ENCODE measurements at regions not wholly inside any gene's neighbourhood (a gene's known extent, or its start where the extent isn't known, plus 50 kb on each side); places are given as distances from the start of the nearest gene placed in this dataset.
"Not testable (repeated sequence)": the region's sequence is repeated elsewhere in the genome, so short reads cannot be mapped to it uniquely, and the experiment has no call there.

- DNase-seq: no peak
Observed at GRCh38 chr10:33643042-33643441, 308.6 kb upstream of the NRP1 start.

DNA sequence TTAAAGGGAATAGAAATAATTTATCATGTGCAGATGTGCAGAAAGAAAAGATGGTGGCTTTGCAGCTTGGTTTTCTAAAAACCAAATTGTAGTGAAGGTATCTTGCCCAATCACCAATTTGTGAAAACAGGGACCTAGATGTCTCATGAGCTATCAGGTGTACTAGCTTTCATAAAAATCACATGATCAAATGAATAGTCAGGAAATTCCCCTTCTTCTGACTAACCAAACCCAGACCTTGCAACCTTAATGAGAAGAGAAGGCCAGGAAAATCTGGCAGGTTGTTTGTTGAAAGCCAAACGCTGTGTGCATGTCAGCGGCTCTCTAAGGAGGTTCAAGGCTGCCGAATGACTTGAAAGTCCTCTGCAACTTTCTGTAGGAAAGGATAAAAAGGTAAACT, 304.4 kb upstream of the NRP1 start:
- no peak for DNase-seq

DNA sequence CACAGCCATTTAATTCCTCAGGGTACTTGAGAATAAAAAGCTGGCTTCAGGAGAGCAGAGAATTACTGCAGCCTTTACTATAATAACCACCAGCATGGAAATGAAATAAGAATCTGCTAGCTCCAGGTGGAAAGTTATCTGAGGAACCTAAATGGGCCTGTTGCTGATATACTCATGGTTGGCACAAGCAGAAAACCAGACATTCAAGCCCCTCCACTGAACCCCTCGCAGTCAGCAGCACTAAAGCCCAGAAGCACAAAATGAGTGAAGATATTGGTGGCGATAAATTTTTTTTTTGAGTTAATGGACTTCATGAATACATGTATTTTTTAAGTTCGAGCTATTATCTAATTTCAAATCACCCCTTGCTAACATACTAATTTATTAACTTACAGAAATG, 303.9 kb upstream of the NRP1 start:
- DNase-seq: no peak

GRCh38 chr10:33635967-33636515, 301.6 kb upstream of the NRP1 start:
- no peak for DNase-seq

DNA sequence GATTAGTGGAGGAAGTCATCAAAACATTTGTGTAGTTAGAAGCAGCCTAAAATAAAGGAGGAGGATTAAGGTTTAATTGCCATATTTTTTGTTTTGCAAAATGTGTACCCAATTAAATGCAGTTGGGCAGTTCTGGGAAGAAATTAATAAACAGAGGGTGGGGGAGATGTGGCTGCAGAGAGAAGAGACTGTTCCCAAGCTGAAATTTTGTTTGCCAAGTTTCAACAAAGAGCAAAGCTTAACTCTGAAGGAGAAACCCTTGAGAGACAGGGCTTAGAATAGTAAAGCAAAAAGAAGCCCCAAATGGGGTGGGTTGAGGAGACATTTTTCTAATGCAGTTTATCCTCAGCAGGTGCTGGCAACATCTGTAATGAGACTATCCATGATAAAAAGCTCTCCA, 298.0 kb upstream of the NRP1 start:
- DNase-seq: no peak

- DNase-seq: no peak
Observed at GRCh38 chr10:33631991-33632390, 297.5 kb upstream of the NRP1 start.

GRCh38 chr10:33630761-33631160, 296.3 kb upstream of the NRP1 start:
- DNase-seq: no peak

GRCh38 chr10:33627611-33628010, 293.1 kb upstream of the NRP1 start:
- no peak for DNase-seq

GRCh38 chr10:33626798-33627466, 292.5 kb upstream of the NRP1 start:
- no peak for DNase-seq

DNA sequence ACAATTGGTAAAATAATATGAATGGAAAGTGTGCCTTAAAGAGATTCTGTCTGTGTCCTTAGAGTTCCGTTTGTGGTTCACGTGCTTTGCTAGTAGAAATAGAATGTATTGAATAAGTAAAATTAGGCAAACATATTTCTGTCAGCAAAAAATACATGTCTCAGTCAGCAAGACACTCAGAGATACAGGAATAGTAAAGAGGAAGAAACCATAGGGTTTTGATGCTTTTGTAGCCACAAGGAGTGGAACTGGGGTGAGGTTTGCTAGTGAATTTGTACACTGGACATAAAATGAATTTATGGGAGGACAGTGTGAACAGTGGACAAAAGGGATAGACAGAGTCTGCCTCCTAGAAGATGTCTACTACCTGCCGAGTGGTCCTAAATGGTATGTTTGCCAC, 289.2 kb upstream of the NRP1 start:
- no peak for DNase-seq

DNA sequence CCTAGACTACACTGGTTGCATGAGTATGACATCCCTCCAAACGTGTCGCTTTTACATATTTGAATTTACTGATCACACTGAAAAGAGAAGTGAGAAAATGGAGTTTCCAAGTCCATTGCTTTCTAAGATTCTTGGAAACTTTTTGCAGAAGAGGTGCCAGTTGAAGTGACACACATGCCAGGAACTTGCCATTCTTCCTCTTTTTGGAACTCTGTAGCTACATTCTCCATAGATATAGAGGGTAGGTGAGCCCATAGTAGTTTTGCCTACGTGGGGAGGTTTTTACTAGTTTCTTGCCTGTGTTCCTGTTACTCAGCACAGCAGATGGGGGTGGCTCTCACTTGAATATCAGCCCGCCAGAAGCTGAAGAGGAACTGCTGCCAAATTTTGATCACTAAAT, 286.6 kb upstream of the NRP1 start:
- no peak for DNase-seq

DNA sequence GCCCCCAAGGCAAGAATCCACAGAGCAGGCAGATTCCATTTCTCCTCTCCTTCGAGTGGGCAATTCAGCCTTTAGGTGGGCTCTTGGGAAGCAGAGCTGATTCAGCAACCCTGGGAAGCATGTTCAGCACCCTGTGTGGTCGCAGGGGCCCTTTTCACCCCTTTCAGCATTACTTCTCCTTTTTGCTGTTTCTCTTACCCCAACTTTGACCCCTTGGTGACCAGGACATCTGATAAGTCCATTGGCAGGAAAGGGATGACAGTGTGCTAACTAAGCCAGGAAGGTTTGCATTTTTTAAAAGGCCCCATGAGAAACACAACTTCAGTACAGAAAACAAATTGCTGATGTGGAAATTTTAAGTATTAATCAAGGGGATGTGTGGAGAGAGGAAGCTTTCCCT, 283.7 kb upstream of the NRP1 start:
- no peak for DNase-seq

DNA sequence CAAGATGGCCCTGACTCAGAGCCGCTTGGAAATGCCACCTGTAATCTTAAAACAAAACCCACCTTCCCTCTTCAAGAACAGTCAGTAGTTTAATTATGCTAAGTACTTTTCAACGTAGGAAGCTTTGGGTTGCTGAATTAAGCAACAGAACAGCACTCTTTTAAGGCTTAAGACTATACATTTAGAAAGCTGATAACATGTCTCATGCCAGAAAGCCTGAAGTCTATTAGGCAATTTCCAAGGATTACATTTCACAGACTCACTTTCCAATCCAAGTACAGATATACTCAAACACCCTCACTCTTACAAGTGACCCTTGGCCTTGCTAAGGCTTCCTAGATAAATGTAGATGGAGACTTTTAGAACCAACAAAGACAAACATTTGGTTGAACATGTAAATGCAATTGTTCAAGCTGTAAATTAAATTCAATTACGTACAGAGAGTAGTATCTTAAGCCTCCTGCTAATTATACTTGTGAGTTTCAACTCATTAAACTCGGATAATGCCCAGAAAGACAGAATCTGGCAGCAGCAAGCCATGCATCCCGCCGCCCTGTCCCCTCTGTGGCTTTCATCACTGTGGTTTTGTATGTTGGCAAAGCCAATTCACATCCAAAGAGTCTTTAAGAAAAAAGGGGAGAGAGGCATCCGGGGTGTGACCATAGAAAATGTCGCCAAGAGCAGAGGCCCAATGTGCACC, 283.1 kb upstream of the NRP1 start:
- DNase-seq: no peak

- no peak for DNase-seq
Observed at GRCh38 chr10:33616956-33617355, 282.5 kb upstream of the NRP1 start.

- no peak for DNase-seq
Observed at GRCh38 chr10:33612551-33612950, 278.1 kb upstream of the NRP1 start.

DNA sequence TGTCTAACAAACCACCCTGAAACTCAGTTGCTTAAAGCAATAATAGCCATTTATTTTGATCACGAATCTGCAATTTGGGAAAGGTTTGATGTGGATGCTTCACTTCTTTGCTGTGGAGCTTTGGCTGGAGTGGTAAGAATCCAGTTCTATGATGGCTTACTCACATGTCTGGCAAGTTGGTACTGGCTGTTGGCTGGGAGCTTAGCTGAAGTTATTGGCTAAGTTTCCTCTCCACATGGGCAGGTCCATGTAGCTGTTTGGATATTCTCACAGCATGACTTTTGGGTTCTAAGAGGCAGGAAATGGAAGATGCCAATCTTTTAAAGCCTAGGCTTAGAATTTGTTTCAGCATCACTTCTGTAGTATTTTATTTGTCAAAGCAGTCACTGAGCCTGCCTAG, 277.6 kb upstream of the NRP1 start:
- no peak for DNase-seq

- no peak for DNase-seq
Observed at GRCh38 chr10:33611423-33611822, 277.0 kb upstream of the NRP1 start.

DNA sequence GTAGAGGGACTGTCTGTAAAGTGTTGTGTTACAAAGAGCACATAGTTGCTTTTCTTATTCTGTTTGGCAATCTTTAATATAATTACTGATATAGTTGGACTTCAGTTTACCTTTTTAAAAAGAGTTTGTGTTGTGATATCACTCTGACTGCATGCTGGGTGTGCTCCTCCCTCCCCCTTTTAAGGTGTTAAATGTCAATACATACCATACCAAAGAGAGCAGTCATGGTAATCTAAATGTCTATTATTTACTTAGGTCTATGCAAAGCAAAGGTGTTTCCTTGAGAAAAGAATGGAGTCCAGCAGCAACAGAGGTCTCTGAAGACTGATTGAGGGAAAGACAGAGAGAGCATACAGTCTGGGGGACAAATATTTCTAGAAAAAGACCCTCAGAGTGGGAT, 275.1 kb upstream of the NRP1 start:
- DNase-seq: no peak

- no peak for DNase-seq
Observed at GRCh38 chr10:33602278-33602677, 267.8 kb upstream of the NRP1 start.

DNA sequence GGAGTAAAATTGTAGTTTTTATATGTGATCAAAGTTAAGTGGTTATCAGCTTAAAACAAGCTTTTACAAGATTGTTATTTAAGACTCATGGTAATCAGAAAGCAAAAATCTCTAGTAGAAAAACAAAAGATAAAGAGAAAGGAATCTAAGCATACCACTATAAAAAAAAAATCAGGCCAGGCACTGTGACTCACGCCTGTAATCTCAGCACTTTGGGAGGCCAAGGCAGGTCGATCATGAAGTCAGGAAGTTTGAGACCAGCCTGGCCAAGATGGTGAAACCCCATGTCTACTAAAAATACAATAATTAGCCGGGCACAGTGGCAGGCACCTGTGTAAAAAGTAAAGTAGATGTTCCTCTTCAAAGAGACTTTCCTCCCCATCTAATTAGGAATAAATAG, 265.9 kb upstream of the NRP1 start:
- no peak for DNase-seq

DNA sequence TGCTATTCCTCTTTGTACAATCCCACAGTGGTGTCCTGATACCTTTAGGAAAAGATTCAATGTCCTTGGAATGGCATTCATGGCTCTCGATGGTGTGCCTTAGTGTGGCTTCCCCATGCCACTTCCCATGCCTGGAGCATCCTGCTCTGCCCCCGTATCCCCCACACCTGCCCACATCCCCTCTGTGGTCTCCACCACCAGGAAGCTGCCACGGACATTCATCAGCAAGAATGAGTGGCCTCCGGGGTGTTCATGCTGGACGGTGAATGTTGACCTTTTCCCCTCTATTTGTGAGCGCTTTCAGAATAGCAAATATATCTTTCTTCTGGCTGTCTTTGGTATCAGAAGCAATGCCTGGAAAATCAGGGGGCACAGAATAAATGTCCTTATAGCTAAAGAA, 262.0 kb upstream of the NRP1 start:
- DNase-seq: no peak

DNA sequence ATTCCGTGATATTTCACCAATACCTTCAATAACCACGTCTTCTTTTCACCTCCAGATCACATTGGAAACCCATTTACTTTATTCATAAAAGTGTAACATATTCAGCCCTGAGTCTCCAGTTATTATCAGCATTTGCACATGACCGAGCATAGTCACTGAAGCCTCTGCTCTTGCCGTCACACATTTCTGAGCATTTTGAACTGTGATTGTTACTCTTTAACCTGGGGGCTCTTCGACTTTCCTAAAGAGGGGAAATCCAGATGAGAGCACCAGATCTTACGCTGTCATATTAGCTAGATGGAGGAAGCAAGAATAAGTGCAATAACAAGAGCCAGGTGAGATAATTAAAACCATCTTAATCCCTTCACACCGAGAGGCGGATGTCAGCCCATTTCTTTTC, 260.0 kb upstream of the NRP1 start:
- DNase-seq: no peak

GRCh38 chr10:33588974-33589600, 254.6 kb upstream of the NRP1 start:
- DNase-seq: no peak

DNA sequence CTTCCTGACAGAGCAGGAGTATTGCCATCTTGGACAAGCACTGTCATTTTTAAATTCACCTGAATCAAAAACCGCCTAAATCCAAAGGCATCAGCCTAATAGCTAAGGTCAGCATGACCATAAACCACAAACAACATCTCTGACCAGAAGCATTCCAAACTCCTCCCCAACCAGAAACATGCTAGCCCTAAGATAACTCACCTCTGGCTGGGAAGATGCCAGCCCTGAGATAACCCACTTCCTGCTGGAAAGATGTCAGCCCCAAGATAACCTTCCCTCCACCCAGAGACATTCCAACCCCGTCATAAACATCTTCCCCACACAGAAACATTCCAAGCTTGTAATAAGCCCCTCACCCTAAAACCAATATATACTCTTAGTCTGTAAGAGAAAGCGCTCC, 250.1 kb upstream of the NRP1 start:
- not testable (repeated sequence) for DNase-seq

All from dermis blood vessel endothelial cell (primary cell).